ENCODE measurements at regions not wholly inside any gene's neighbourhood (a gene's known extent, or its start where the extent isn't known, plus 50 kb on each side); places are given as distances from the start of the nearest gene placed in this dataset. TPM values are rescaled to one million over a fixed set of nuclear protein-coding genes. Genes with fewer than 3 reads are reported as not detected.

Small RNAs in the stretch of these regions (microRNA-seq; reads per million reads assigned to microRNA genes)
- gene MIR4778 (ENCODE audit: borderline number of aligned reads), result not detected
